A673 (cell line): ENCODE measurements at regions not wholly inside any gene's neighbourhood (a gene's known extent, or its start where the extent isn't known, plus 50 kb on each side); places are given as distances from the start of the nearest gene placed in this dataset.

Source experiments
- BruUV-seq: library from RNA; stranded (reverse); fragments of 400-500 nt; replicated peaks from 2 replicates; lab custom pipeline; 2021; lab: Mats Ljungman, UMichigan
- CTCF ChIA-PET: fragments of 300-600 bp; sonication (Branson Sonifier 250); formaldehyde crosslinking; loops from one replicate; lab custom pipeline; 2022; ENCODE audit warnings: antibody characterized with exemption; lab: Charles Lee
- POLR2A ChIA-PET: fragments of 300-600 bp; sonication (Branson Sonifier 250); formaldehyde crosslinking; loops from one replicate; lab custom pipeline; 2022; ENCODE audit warnings: antibody characterized with exemption; ENCODE audit not compliant: low non-redundant PET; lab: Charles Lee
- DNase-seq: peaks from one replicate; pipeline ENCODE4 v3.0.0-alpha.2; 2015; ENCODE audit warnings: low spot score
- H3K27ac ChIP-seq: fragments of 200-600 bp; sonication (generic); 2 replicates; pipeline ENCODE4 v1.5.1; 2016; ENCODE audit warnings: mixed run types, low read depth, mild to moderate bottlenecking, mixed read lengths, antibody characterized with exemption, low read length; ENCODE audit not compliant: poor library complexity, severe bottlenecking
- H3K27me3 ChIP-seq: fragments of 200-600 bp; sonication (generic); replicated peaks from 2 replicates; pipeline ENCODE4 v1.6.1; 2017; ENCODE audit warnings: mixed run types, low read depth, mild to moderate bottlenecking, mixed read lengths, antibody characterized with exemption, low read length; ENCODE audit not compliant: insufficient read depth, poor library complexity
- H3K36me3 ChIP-seq: fragments of 200-600 bp; sonication (generic); 2 replicates; pipeline ENCODE4 v1.6.1; 2016; ENCODE audit warnings: mixed run types, mild to moderate bottlenecking, mixed read lengths, antibody characterized with exemption, low read length; ENCODE audit not compliant: insufficient read depth, poor library complexity, severe bottlenecking
- H3K4me1 ChIP-seq: fragments of 200-600 bp; sonication (generic); 2 replicates; pipeline ENCODE4 v1.6.1; 2017; ENCODE audit warnings: mixed run types, mild to moderate bottlenecking, mixed read lengths, antibody characterized with exemption, low read length; ENCODE audit not compliant: insufficient read depth, poor library complexity, severe bottlenecking
- H3K4me3 ChIP-seq: fragments of 200-600 bp; sonication (generic); 2 replicates; pipeline ENCODE4 v1.5.1; 2016; ENCODE audit warnings: low read depth, mixed run types, mild to moderate bottlenecking, mixed read lengths, low read length; ENCODE audit not compliant: poor library complexity, severe bottlenecking
- H3K9me3 ChIP-seq: fragments of 200-600 bp; sonication (generic); 2 replicates; pipeline ENCODE4 v1.6.1; 2016; ENCODE audit warnings: mixed run types, low read depth, mild to moderate bottlenecking, mixed read lengths, antibody characterized with exemption, low read length; ENCODE audit not compliant: poor library complexity, severe bottlenecking
- EZH2 ChIP-seq: fragments of 200-600 bp; sonication (generic); IDR thresholded peaks from 2 replicates; pipeline ENCODE4 v1.6.1; 2017; ENCODE audit warnings: borderline replicate concordance, low read depth, mild to moderate bottlenecking, mixed read lengths, antibody characterized with exemption, low read length; ENCODE audit not compliant: poor library complexity, severe bottlenecking
- intact Hi-C: fragments of 100-400 bp; cut with micrococcal nuclease; formaldehyde crosslinking; loops from one replicate; pipeline ENCODE4 v1.10.0; 2022; ENCODE audit not compliant: unreplicated experiment
- TF ChIP-seq, protein P1 (sequence below): fragments of 300-800, 200-600 bp; sonication (generic); conservative IDR thresholded peaks from 2 replicates; pipeline ENCODE4 v1.5.1; 2017; ENCODE audit warnings: low read depth, mild to moderate bottlenecking, antibody characterized with exemption, low read length, moderate library complexity, mixed read lengths

DNA sequence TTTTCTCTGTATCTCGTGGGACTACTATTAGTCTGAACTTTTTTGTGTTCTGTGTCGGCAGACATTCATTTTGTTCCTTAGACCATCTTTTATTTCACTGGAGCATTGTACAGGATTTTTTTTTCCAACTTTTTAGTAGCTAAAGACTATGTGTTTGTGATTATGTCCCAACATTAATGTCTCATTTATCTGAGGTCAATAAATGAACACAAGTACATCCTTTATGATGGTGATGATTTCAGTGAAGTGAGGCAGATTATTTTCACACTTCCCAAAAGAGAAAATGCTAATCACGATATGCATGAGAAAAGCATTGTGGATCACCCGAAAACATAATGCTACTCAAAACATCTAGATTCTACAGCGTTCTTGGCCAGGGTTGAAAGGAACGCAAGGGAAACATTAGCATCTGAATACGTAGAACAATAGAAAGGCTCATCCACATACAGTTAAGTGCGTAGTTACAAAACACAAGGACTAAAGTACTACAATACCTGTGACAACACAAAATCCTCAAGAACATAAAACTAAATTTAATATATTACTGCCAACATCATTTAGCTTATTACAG is 981.7 kb upstream of the NCAM2 start:
- DNase-seq: no peak
- Histone ChIP-seq H3K36me3 (no peaks in the 10 kb centered on the region), H3K9me3 (peaks cover 7% of the 10 kb centered on the region), H3K4me3 (no peak overlapping the region), H3K4me1 (no peaks in the 10 kb centered on the region), H3K27me3 (no peaks in the 10 kb centered on the region), H3K27ac (no peak overlapping the region)
- ChIA-PET POLR2A (no interaction called here), CTCF (no interaction called here)
- intact Hi-C loops: no loop called here
- BruUV-seq: no TSS peak
- TF ChIP-seq, protein P1, sequence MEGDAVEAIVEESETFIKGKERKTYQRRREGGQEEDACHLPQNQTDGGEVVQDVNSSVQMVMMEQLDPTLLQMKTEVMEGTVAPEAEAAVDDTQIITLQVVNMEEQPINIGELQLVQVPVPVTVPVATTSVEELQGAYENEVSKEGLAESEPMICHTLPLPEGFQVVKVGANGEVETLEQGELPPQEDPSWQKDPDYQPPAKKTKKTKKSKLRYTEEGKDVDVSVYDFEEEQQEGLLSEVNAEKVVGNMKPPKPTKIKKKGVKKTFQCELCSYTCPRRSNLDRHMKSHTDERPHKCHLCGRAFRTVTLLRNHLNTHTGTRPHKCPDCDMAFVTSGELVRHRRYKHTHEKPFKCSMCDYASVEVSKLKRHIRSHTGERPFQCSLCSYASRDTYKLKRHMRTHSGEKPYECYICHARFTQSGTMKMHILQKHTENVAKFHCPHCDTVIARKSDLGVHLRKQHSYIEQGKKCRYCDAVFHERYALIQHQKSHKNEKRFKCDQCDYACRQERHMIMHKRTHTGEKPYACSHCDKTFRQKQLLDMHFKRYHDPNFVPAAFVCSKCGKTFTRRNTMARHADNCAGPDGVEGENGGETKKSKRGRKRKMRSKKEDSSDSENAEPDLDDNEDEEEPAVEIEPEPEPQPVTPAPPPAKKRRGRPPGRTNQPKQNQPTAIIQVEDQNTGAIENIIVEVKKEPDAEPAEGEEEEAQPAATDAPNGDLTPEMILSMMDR: no peak
- no peak for TF ChIP-seq EZH2

DNA sequence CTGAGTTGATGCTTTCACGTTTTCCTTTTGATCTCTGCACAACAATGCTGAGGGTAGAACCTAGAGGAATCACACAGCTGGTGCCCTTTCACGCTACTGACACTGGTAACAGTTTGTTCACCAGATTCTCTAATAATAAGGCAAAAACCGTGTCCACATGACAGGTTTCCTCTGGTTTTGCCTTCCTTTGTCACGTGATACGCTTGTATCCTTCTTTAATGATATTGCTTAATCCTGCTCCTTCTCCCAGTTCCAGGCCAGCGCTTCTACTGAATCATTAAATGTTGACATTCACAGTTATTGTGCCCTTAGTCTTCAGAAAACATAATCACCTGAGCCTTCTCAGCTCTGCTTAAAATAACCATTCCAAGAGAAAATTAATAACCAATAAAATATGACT is 978.2 kb upstream of the NCAM2 start:
- Histone ChIP-seq H3K4me1 (no peaks in the 10 kb centered on the region), H3K36me3 (no peaks in the 10 kb centered on the region), H3K9me3 (peaks cover 6% of the 10 kb centered on the region), H3K27me3 (no peaks in the 10 kb centered on the region), H3K4me3 (no peak overlapping the region), H3K27ac (no peak overlapping the region)
- ChIA-PET CTCF (no interaction called here), POLR2A (no interaction called here)
- intact Hi-C loops: no loop called here
- no TSS peak for BruUV-seq
- no peak for DNase-seq
- TF ChIP-seq, protein P1: no peak
- no peak for TF ChIP-seq EZH2

DNA sequence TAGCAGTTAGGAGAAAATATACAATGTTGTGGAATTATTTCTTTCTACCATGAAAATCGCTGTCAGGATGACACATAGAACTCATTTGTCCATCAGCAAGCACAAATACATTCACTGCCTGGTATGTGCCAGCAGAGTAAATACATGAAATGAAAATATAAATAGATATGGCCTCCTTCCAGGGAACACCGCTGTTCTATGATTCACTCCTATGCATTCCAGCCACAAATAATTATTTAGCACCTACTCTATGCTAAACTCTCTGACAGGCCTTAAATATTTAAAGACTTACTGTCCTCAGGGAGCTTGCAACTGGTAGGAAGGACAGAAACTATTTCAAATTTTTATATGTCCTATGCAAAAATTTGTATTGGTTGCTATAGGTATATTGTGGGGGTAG is 975.0 kb upstream of the NCAM2 start:
- CTCF ChIA-PET: no interaction called here
- intact Hi-C loops: no loop called here
- H3K27me3 ChIP-seq: no peaks in the 10 kb centered on the region

More for the DNA sequence above, 975.0 kb upstream of the NCAM2 start:
- Histone ChIP-seq H3K4me3 (no peak overlapping the region), H3K27ac (no peak overlapping the region), H3K4me1 (no peaks in the 10 kb centered on the region), H3K9me3 (peaks cover 12% of the 10 kb centered on the region), H3K36me3 (no peaks in the 10 kb centered on the region)
- POLR2A ChIA-PET: no interaction called here
- no peak for TF ChIP-seq EZH2
- TF ChIP-seq, protein P1: no peak
- no TSS peak for BruUV-seq
- DNase-seq: no peak
